HG02678 (cell line): ENCODE measurements at regions not wholly inside any gene's neighbourhood (a gene's known extent, or its start where the extent isn't known, plus 50 kb on each side); places are given as distances from the start of the nearest gene placed in this dataset.

ENCODE experiments used
- ATAC-seq: cut with Tn5 transposase; IDR thresholded peaks from one replicate; pipeline ENCODE4 v1.9.1; 2021; ENCODE audit warnings: mild to moderate bottlenecking, moderate library complexity; ENCODE audit not compliant: unreplicated experiment

- no peak for ATAC-seq
Measured at GRCh38 chr20:39946053-39946810, 742.8 kb downstream of the MAFB start.

DNA sequence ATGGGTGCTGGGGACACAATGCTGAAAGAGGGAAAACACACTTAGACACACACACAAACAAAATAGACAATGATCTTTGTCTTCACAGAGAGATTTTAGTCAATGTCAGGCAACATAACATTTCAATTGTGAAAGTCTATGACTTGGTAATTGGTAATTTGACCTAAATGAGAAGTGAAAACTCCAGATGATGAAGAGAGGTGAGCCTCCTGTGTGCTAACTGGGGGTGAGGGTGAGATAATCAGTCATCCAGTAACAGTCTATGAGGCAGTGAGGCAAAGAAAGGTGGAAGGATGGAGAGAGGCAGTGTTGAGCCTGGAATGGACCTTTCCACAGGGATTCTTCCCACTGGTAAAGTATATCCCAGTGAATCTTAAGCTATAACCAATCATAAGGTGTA, 744.2 kb downstream of the MAFB start:
- no peak for ATAC-seq

- no peak for ATAC-seq
Measured at GRCh38 chr20:39943336-39943735, 745.7 kb downstream of the MAFB start.

DNA sequence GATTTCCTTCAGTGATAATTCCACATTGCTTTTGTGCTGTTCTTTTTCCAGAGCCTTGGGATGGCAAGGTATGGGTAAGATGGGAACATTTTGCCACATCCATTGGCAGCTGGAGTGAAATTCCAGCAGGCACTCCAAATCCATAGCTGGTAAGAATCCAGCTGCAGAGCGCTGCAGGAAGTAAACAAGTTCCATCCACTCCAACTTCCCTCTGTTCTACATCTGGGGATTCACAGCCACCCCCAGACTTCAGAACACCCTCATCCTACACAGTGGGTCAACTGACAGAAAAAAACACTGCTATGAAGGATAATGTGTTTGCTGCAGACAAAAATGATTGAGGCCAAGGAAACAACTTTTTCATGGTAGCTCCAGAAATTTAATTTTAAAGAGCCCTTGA, 747.8 kb downstream of the MAFB start:
- ATAC-seq = no peak

DNA sequence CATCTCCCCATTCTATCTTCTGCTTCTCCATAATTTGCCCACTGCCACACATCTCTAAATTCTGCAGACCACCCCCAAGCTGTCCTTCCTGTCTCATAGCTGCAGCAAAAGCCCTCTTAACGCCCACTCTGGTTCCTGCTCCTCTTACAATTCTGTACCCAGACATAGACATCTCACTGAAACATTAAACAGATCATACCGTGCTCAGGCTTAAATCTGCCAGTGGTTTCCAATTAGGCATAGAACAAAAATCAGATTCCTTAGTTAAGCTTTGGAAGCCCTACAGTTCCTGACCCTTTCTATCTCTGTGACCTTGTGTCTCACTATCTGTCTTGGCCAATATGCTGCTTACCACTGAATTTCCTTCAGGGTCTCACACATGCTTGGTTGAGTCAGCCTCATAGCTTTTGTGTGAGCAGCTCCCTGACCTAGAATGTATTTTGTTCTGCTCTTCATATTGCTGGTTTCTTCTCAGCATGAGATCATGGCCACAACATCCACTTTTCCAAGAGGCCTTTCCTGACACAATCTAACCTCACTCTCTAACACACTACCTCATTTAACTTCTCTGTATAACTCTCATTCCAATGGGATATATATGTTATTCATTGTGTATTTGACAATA, 749.7 kb downstream of the MAFB start:
- ATAC-seq = no peak

GRCh38 chr20:39936401-39936800, 752.6 kb downstream of the MAFB start:
- no peak for ATAC-seq

DNA sequence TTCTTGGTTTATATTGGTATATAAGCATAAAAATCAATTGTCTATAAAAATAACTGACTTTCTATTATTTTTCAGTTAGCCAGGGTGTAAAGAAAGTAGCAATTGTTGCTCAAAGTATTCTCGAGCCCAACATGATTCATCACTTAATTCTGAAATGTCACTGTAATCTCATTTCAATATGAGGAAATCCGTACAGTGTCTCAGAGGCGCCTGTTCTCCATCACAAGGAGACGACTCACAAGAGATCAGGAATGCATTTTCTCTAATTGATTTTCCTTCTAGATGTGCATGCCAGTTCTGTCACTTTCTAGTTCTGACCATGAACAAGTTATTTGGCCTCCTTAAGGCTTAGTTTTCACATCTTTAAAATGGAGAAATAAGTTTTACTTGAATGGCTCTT, 753.1 kb downstream of the MAFB start:
- ATAC-seq = no peak

DNA sequence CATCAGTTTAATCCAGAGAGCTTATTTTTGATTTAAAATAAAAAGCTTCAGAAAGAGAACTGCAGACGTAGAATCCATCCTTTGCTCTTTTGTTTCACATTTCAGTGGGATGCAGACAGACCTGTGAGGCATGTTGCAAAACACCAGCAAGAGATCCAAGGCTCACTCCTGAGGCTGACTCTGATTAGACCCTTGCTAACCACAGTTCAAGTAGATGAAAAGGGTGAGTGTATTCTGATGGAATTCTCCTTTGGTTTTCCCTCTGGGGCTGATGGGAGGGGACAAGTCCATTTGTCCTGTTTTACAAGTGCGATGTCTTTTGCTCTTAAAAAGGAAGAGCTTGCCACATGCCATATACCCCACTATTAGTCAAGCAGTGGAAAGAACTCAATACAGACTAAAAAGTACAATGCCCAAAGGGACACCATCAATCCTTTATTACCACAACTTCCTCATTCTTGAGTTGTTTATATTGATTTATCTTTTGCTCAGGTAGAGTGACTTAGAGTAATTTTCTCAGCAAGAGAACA, 772.7 kb downstream of the MAFB start:
- ATAC-seq = no peak

DNA sequence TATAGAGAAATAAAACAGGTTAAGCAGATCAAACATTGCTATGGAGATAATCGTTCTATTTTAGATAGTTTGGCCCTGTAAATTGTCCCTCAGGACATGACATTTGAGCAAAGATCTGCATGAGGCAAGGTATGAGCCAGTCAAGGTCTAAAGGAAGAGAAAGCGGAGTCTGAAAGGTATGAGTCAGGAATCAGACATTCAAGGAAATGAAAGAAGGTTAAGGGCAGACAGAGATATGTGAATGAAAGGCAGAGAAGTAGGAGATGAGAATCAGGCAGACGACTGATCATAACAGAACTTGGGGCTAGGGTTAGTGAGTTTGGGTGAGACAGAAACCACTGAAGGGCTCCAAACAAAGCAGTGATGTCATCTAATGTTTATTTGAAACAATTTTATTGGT, 775.8 kb downstream of the MAFB start:
- ATAC-seq = no peak

- no peak for ATAC-seq
Measured at GRCh38 chr20:39911497-39911896, 777.5 kb downstream of the MAFB start.

DNA sequence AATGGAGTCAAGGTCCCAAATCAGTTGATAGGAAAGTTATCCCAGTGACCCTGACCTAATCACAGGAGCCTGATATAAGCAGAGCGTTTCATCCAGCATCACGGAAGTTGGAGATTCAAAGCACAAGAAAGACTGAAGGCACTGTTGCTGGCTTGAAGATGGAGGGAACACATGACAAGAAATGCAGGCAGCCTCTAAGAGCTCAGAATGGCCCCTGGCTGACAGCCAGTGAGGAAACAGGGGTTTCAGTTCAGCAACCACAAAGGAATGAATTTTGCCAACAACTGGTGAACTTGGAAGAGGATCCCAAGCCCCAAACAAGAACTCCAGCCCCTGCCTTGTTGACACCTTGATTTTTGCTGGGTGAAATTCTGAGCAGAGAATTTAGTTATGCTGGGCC, 778.5 kb downstream of the MAFB start:
- ATAC-seq = no peak

DNA sequence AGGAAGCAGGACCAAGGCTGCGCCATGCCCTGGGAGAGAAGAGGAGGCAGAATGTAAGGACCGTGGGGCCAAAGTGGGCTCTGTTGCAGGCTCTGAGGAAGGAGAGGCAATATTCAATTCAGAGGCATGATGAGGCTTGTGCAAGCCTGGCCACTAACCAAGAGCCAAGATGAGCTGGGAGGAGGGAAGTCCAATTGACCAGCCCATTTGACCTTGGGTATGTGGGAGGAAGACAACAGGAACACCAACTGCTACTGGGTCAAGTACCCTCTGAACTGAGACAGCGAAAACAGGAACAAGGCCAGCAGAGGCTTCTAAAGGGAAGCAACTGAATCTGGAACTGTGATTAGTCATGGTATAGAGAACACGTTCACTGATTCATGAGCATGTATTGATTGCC, 779.6 kb downstream of the MAFB start:
- ATAC-seq = no peak

GRCh38 chr20:39904476-39905112, 784.4 kb downstream of the MAFB start:
- no peak for ATAC-seq

DNA sequence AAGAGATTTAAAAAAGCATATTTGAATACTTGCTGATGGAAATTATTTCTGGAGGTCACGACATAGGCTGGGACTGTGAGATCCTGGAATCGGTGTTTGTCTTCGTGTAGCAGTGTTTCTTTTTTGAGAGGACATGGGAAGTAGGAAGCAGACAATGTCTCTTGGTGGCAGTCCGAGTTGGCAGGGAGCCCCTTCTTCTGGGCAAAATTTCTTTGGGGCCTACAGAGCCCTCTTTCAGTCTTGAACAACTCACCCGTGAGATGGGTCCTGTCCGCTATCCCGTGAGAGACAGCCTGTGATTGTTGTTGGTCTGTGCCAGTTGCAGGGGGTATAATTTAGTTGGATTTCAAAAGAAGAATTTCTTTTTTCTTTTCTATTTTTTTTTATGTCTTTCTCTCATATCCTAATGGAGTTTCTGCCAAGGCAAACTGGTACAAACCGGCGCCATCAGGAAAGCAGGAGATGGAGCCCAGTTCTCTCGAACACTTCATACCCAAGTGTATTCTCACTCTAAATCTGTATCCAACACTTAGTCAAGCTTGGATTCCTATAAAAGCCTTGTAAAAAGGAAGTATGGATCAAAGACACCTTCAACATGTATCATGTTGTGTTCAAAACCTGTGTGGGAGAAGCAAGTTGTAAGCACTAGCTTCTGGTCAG, 785.1 kb downstream of the MAFB start:
- no peak for ATAC-seq

DNA sequence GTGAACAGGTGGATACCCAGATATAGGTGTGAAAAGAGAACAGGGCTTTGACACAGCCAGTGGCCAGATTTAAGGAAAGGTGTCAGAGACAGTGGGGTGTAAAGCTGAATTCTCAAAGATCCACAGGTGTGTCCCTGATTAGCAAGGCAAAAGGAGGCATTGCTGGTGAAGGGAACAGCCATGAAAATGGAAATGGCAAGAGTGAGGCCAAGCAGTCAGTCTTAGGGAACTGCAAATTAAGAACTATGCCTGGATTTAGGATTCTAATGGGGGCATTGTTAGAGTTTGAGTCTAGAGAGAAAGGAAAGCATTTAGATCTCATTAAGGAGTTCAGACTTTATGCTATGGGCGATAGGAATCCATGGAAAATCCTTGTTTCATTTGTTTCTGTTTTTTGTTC, 789.2 kb downstream of the MAFB start:
- ATAC-seq = no peak

GRCh38 chr20:39898467-39898852, 790.6 kb downstream of the MAFB start:
- ATAC-seq = no peak

GRCh38 chr20:39897781-39898466, 791.1 kb downstream of the MAFB start:
- ATAC-seq = no peak

DNA sequence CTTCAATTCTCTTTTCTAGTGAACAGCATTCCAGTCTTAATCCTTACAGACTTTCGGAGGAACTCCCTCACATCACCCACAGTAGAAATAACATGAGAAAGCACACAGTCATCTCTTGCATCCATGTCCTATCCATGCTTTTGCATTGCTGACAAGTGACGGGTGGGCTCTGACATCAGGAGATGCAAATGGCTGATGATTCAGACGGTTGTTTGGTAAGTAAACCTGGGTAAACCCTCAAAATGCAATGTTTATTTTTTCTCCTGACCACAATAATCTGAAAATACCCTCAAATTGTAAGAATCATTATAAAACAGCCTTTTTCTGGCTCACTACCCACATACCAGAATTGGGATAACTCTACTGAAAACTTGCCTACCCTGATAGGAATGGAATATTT, 792.0 kb downstream of the MAFB start:
- ATAC-seq = no peak

DNA sequence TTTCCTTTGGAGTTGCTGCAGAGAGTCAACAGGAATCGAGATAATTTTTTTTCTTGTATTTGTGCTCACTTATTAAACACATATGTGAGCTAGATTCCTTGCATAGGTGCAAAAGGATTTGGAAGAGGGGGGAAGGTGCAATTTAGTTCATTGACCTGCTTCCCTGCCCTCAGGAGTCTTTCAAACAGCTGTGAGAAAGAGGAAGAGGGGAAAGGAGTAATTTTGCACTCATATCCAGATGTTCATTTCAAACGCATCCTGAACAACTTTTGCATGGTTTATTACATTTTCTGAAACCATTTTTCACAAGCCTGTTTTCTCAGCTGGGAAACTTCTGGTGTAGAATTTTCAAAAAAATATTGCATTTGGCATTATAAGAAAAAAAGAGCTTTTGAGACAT, 795.0 kb downstream of the MAFB start:
- no peak for ATAC-seq

- no peak for ATAC-seq
Measured at GRCh38 chr20:39893003-39893685, 795.9 kb downstream of the MAFB start.
